ENCODE measurements at regions not wholly inside any gene's neighbourhood (a gene's known extent, or its start where the extent isn't known, plus 50 kb on each side); places are given as distances from the start of the nearest gene placed in this dataset.
"Not testable (repeated sequence)": the region's sequence is repeated elsewhere in the genome, so short reads cannot be mapped to it uniquely, and the experiment has no call there.

GRCh38 chr2:160550048-160550447 is 56.4 kb upstream of the RBMS1 start:
- no peak for DNase-seq

DNA sequence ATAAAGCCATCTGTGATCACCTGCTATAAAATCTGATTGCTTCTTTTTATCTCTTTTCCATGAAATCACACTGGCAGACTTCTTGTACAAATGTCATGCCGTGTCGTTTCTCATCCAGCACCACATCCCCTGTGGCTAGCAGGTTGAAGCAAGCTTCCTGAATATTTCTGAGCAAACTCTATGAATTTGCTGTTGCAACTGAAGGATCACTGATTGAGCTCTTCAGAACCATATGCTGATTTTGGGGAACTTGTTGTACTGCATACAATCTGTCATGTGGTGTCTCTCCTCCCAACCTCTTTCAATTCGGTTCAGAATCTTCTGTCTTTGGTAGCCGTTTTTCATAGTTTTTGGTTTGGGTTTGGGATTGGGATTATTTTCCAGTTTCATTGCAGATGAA is 57.7 kb upstream of the RBMS1 start:
- DNase-seq, result no peak

- DNase-seq, result no peak
Observed at GRCh38 chr2:160555420-160556071, 61.9 kb upstream of the RBMS1 start.

GRCh38 chr2:160557903-160558302 is 64.3 kb upstream of the RBMS1 start:
- no peak for DNase-seq

DNA sequence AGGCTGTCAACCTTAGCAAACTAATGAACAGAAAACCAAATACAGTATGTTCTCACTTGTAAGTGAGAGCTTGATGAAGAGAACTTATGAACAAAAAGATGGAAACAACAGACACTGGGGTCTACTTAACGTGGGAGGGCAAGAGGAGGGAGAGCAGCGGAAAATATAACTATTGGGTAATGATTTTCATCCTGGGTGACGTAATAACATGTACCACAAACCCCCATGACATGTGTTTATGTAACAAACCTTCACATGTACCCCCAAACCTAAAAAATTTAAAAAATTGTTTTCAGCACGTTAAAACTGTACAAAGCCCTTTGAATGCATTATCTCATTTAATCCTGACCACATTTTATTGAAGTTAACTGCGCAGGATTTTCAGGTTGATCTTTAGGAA is 64.9 kb upstream of the RBMS1 start:
- no peak for DNase-seq

- DNase-seq, result no peak
Observed at GRCh38 chr2:160561551-160562295, 68.1 kb upstream of the RBMS1 start.

- DNase-seq, result no peak
Observed at GRCh38 chr2:160562730-160563129, 69.1 kb upstream of the RBMS1 start.

GRCh38 chr2:160564591-160564990 is 71.0 kb upstream of the RBMS1 start:
- DNase-seq, result no peak

- DNase-seq, result no peak
Observed at GRCh38 chr2:160565099-160565845, 71.7 kb upstream of the RBMS1 start.

DNA sequence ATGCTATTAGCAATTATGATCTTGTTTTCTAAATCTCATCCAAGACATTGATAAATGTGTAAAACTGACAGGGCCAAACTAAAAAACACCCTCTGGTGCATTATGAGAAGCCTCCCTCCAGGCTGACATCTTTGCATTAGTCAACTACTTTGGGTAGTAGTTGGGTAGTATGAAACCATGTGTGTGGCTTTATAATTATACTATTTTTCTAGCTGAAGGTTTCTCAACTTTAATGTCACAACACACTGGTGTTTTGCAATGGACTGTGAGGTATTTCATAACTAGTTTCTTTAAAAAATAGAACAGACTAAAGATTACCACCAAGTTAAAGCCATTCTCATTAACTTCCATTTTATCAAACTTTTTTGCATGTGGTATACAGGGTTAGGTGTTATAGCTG is 73.1 kb upstream of the RBMS1 start:
- DNase-seq, result no peak

DNA sequence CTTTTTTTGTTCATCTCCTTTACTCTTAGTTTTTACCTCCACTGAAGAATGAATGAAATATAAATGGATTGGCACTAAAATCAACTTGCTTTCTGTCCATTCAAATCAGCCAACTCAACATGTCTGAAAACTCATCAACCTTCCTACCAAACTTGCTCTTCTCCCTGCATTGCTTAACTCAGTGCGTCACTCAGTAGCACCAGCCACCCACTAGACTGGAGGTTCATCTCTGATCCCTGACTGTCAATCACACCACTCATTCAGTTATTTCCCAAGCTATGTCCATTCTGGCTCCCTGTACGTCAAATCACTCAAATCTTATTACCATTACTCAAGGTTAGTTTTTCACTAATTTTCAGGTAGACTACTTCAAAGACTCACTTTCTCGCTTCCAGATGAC is 75.2 kb upstream of the RBMS1 start:
- no peak for DNase-seq

- no peak for DNase-seq
Observed at GRCh38 chr2:160570376-160570775, 76.8 kb upstream of the RBMS1 start.

DNA sequence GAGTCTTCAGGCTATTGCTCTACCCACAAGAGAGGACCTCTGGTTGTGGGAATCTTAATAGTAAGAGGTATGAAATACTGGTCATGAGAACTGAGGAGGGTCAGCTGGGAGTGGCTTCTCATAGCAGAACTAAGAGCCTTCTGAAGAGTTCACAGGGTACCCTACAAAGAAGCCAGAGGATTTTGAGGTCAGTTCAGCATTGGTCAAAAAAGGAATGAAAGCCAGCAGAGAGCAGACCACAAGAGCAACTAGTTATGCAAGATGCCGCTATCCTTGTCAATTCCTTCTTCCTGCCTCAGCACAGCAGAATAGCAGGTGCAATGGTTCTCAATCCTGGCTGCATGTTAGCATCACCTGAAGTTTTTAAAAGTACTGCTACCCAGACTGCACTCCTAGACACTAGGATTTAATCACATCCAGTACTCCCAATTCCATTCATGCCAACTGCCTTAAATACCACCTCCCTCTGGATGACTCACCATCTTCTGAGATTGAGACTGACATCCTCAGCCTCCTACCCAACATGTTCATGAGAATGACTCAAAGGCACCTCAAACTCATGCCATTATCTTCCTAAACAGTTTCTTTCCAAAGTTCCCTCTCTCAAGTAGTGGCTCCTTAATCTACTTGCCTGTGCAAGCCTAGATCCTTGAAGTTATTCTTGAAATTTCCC is 81.0 kb upstream of the RBMS1 start:
- DNase-seq, result no peak

DNA sequence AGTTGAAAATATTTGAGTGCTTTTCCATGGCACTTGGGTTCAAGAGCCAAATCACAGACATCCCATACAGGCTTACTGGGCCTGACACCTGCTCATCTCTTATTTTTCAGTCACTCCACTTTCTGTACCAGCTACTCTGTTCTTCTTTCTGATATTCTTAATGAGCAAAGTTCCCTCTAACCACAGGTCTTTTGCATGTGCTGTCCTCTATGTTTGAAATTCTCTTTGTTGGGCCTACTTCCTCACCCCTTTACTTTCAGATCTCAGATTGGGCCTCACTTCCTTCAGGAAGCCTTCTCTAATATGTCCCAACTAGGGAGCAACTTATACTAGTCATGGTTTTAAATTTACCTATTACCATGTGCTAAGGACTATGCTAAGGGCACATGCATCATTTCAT is 81.8 kb upstream of the RBMS1 start:
- DNase-seq, result no peak

DNA sequence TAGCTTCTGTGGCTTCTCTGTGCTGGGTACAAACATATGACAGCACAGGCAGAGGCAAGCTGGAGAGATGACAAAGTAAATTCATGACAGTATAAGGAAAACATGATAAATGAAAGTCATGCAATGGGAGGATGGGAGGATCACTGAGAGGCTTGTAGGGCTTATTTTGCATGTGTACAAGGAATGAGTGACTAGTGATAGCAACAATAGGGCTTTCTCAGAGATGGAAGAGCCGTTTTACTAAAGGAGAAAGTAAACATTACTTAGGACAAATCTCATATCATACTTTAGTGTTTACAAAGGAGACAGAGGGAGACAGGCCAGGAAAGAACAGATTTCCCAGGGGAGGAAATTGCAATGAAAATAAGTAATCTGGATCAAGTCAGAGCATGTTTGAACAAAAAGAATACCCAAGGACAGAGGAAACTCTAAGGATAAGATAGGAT is 82.5 kb upstream of the RBMS1 start:
- no peak for DNase-seq

DNA sequence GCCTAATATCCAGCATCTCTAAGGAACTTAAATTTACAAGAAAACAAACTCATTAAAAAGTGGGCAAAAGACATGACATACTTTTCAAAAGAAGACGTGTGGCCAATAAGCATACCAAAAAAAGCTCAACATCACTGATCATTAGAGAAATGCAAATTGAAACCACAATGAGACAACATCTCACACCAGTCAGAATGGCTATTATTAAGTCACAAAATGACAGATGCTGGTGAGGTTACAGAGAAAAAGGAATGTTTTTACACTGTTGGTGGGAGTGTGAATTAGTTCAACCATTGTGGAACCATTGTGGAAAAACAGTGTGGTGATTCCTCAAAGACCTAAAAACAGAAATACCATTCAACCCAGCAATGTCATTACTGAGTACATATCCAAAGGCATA is 83.5 kb upstream of the RBMS1 start:
- DNase-seq, result not testable (repeated sequence)

GRCh38 chr2:160581035-160581434 is 87.4 kb upstream of the RBMS1 start:
- no peak for DNase-seq

GRCh38 chr2:160581448-160581847 is 87.8 kb upstream of the RBMS1 start:
- DNase-seq, result no peak

DNA sequence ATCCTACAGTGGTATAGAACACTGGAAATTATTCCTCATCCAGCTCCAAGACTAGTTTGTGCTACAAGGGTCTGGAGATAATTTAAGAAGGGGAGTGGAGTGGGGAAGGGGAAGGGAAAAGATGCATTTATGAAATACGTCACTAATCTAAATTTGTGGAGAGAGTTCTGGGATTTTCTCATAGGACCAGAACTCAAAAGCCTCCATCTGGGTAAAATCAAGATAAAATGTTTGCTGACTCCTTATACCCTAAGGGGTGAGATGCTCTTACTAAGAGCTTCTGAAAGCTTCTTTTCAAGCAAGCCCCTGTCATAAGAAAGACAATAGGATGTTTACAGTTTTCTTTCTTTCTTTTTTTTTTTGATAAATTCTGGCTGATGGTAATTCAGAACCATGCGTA is 88.5 kb upstream of the RBMS1 start:
- no peak for DNase-seq

GRCh38 chr2:160582490-160583145 is 89.0 kb upstream of the RBMS1 start:
- DNase-seq, result no peak

DNA sequence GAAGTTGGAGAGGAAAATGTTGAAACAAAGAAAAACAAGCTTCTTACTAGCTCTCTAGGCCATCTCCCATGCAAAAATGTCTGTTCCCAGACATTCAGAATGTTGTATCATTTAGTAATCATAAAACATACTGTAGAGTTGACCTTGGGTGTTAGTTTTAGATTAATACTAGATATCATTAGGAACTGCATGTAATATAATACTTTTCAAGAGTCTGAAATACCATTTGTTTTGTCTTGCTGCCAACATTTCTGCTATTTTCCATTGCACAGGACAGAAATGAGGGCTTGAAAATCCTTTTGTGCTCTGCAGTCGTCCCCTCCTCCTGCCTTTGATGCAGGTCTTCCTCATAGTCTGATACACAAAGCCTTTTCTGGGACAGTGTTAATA is 89.5 kb upstream of the RBMS1 start:
- no peak for DNase-seq

GRCh38 chr2:160583813-160584537 is 90.4 kb upstream of the RBMS1 start:
- DNase-seq, result no peak

Measured in CD4-positive, alpha-beta T cell treated with Interleukin-6 for 4 hours (primary cell).